OCI-LY1 (cell line): ENCODE measurements at regions not wholly inside any gene's neighbourhood (a gene's known extent, or its start where the extent isn't known, plus 50 kb on each side); places are given as distances from the start of the nearest gene placed in this dataset.

Experiments
- H2AFZ ChIP-seq: fragments of 200-600 bp; sonication (generic), shearing (Covaris generic); 2 replicates; pipeline ENCODE4 v1.6.0; 2014; ENCODE audit warnings: antibody characterized with exemption, mild to moderate bottlenecking, low read length
- H3F3A ChIP-seq: fragments of 200-600 bp; sonication (generic), shearing (Covaris generic); 2 replicates; pipeline ENCODE4 v1.6.0; 2014; ENCODE audit warnings: mild to moderate bottlenecking, antibody characterized with exemption, low read length, moderate library complexity; ENCODE audit not compliant: insufficient read depth
- H3K27ac ChIP-seq: fragments of 200-600 bp; sonication (generic); 2 replicates; pipeline ENCODE4 v1.5.1; 2014; ENCODE audit warnings: low read length, mixed run types, mild to moderate bottlenecking, low read depth; ENCODE audit not compliant: poor library complexity, severe bottlenecking
- H3K27me3 ChIP-seq: fragments of 200-600 bp; sonication (generic); 2 replicates; pipeline ENCODE4 v1.6.0; 2014; ENCODE audit warnings: antibody characterized with exemption, mild to moderate bottlenecking, low read length, moderate library complexity; ENCODE audit not compliant: insufficient read depth
- H3K36me3 ChIP-seq: fragments of 200-600 bp; sonication (generic); 2 replicates; pipeline ENCODE4 v1.6.1; 2014; ENCODE audit warnings: mild to moderate bottlenecking, antibody characterized with exemption, low read length, moderate library complexity, mixed read lengths; ENCODE audit not compliant: insufficient read depth
- H3K4me1 ChIP-seq: fragments of 200-600 bp; sonication (generic); 2 replicates; pipeline ENCODE4 v1.5.1; 2014; ENCODE audit warnings: mild to moderate bottlenecking, low read length, moderate library complexity; ENCODE audit not compliant: insufficient read depth, severe bottlenecking
- H3K4me2 ChIP-seq: fragments of 200-600 bp; sonication (generic), shearing (Covaris generic); 2 replicates; pipeline ENCODE4 v1.6.1; 2014; ENCODE audit warnings: low read length
- H3K4me3 ChIP-seq: fragments of 200-600 bp; sonication (generic); 2 replicates; pipeline ENCODE4 v1.5.1; 2014; ENCODE audit warnings: low read length, low read depth, mild to moderate bottlenecking, mixed read lengths; ENCODE audit not compliant: poor library complexity, severe bottlenecking
- H3K79me2 ChIP-seq: fragments of 200-600 bp; shearing (Covaris generic); 2 replicates; pipeline ENCODE4 v1.6.1; 2016; ENCODE audit warnings: mixed run types, low read length, mixed read lengths; ENCODE audit not compliant: insufficient read depth
- H3K9ac ChIP-seq: fragments of 200-600 bp; sonication (generic), shearing (Covaris generic); 2 replicates; pipeline ENCODE4 v1.6.1; 2014; ENCODE audit warnings: mild to moderate bottlenecking, low read length, mixed read lengths
- H3K9me2 ChIP-seq: fragments of 200-600 bp; sonication (generic), shearing (Covaris generic); 2 replicates; pipeline ENCODE4 v1.6.1; 2014; ENCODE audit warnings: low read depth, mild to moderate bottlenecking, low read length, mixed read lengths
- H3K9me3 ChIP-seq: fragments of 200-600 bp; shearing (Covaris generic); 2 replicates; pipeline ENCODE4 v1.6.1; 2014; ENCODE audit warnings: low read length, mixed read lengths
- H4K20me1 ChIP-seq: fragments of 200-600 bp; sonication (generic), shearing (Covaris generic); 2 replicates; pipeline ENCODE4 v1.6.0; 2016; ENCODE audit warnings: mild to moderate bottlenecking, low read length; ENCODE audit not compliant: insufficient read depth
- CTCF ChIP-seq: fragments of 200-600 bp; sonication (generic), shearing (Covaris generic); IDR thresholded peaks from 2 replicates; pipeline ENCODE4 v1.5.1; 2017; ENCODE audit warnings: mild to moderate bottlenecking, antibody characterized with exemption, low read length, moderate library complexity, mixed read lengths
- EZH2 ChIP-seq: fragments of 200-600 bp; sonication (generic), shearing (Covaris generic); IDR thresholded peaks from 2 replicates; pipeline ENCODE4 v1.8.0; 2017; ENCODE audit warnings: borderline replicate concordance, mixed run types, mild to moderate bottlenecking, antibody characterized with exemption, low read length, moderate library complexity, mixed read lengths

GRCh38 chr12:75715323-75715644 lies 203.9 kb upstream of the KRR1 start:
- Histone ChIP-seq H3K36me3 (no peaks in the 10 kb centered on the region), H2AFZ (no peak overlapping the region), H3K27ac (no peak overlapping the region), H3K9me2 (no peaks in the 10 kb centered on the region), H3K4me2 (no peak overlapping the region), H3K4me3 (no peak overlapping the region), H4K20me1 (no peaks in the 10 kb centered on the region), H3F3A (no peaks in the 10 kb centered on the region), H3K9ac (no peak overlapping the region), H3K4me1 (no peaks in the 10 kb centered on the region), H3K79me2 (no peaks in the 10 kb centered on the region), H3K9me3 (no peaks in the 10 kb centered on the region), H3K27me3 (no peaks in the 10 kb centered on the region)
- TF ChIP-seq CTCF (no peak), EZH2 (no peak)

GRCh38 chr12:75714462-75715322 lies 203.3 kb upstream of the KRR1 start:
- no peaks in the 10 kb centered on the region for H3K9me3 ChIP-seq
- H2AFZ ChIP-seq = no peak overlapping the region
- no peaks in the 10 kb centered on the region for H3K36me3 ChIP-seq
- H3K27ac ChIP-seq = no peak overlapping the region
- H3K4me1 ChIP-seq = no peaks in the 10 kb centered on the region
- no peaks in the 10 kb centered on the region for H3K9me2 ChIP-seq
- no peaks in the 10 kb centered on the region for H3F3A ChIP-seq
- no peaks in the 10 kb centered on the region for H3K79me2 ChIP-seq
- H3K27me3 ChIP-seq = no peaks in the 10 kb centered on the region
- TF ChIP-seq CTCF (no peak), EZH2 (no peak)
- H4K20me1 ChIP-seq = no peaks in the 10 kb centered on the region
- H3K9ac ChIP-seq = no peak overlapping the region
- no peak overlapping the region for H3K4me3 ChIP-seq
- no peak overlapping the region for H3K4me2 ChIP-seq

- no peak overlapping the region for H3K27ac ChIP-seq
- H3K27me3 ChIP-seq = no peaks in the 10 kb centered on the region
- H4K20me1 ChIP-seq = no peaks in the 10 kb centered on the region
- H3K4me2 ChIP-seq = no peak overlapping the region
- no peaks in the 10 kb centered on the region for H3K9me3 ChIP-seq
- H3K36me3 ChIP-seq = no peaks in the 10 kb centered on the region
- no peaks in the 10 kb centered on the region for H3K79me2 ChIP-seq
- H3K4me3 ChIP-seq = no peak overlapping the region
- TF ChIP-seq EZH2 = no peak
- no peak for TF ChIP-seq CTCF
- no peak overlapping the region for H3K9ac ChIP-seq
- H2AFZ ChIP-seq = no peak overlapping the region
- no peaks in the 10 kb centered on the region for H3K4me1 ChIP-seq
- no peaks in the 10 kb centered on the region for H3F3A ChIP-seq
- no peaks in the 10 kb centered on the region for H3K9me2 ChIP-seq
Observed at GRCh38 chr12:75713434-75713833, 202.0 kb upstream of the KRR1 start.
